ENCODE measurements at regions not wholly inside any gene's neighbourhood (a gene's known extent, or its start where the extent isn't known, plus 50 kb on each side); places are given as distances from the start of the nearest gene placed in this dataset.

GRCh38 chr17:72414032-72414396 is 293.2 kb downstream of the SOX9 start:
- no peak for DNase-seq

DNA sequence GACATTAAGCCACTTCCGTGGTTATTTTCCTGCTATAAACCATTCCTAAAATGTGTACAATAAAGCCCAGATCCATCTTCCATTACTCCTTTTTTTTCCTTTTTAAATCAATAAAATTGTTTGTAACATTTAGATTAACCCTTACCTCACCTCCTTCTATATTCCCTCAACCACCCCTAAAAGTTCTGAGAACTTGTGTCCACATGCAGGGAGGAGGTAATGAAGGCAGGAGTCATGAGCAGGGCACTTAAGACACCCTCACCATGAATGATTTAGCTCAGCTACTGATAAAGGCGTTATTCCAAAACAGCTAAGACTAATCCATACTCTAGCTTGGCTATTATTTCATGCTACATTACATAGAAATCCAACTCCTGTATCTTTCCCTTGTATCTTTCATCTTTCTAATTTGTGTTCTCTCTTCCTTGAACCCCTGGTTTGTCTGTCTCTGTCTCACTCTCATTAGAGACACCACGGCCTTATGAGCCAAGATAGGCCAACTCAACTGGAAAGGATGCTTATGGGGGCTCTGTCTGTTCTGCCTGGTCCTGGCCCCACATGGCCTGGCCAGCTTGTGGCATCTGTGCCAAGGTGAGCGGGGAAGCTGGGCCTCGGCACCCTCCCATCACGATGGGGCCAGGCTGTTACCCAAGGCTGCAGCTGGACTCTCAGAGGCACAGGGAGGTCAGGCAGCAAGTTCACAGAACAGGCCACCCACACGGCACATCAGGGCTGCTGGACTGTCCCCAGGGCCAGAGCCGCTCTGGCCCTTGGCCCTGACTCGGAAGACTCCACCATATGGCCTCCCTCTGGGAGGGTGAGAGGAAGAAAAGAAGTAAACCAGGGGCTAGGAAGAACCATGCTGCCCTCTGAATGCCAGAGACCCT is 294.4 kb downstream of the SOX9 start:
- DNase-seq: no peak

DNA sequence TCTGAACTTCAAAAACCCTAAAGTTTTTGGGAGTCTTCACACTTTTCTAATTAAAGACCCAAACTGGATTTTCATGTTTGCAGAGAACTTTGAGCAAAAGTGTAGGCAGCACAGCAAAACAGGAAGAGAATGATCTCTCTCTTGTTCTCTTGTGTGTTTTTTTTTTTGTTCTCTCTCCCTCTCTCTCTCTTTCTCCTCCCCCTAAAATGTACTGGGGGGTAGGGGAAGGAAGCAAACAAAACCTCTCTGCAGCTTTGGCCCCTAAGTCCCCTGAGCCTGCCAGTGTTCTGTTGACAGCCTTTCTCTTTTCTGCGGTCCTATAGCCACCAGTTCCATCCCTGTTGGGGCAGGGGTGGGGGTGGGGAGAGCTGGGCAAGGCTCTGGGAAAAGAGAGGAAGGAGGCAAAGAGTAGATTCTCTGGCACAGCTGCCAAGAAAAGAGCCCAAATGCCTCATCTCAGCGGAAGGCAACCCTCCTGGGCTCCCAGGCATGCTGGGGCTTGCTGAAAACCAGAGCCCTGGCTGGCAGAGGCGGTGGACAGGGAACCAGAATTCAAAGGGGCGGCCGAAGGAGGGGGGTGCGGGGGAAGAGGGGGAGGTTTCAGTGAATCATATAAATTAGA is 295.3 kb downstream of the SOX9 start:
- no peak for DNase-seq

DNA sequence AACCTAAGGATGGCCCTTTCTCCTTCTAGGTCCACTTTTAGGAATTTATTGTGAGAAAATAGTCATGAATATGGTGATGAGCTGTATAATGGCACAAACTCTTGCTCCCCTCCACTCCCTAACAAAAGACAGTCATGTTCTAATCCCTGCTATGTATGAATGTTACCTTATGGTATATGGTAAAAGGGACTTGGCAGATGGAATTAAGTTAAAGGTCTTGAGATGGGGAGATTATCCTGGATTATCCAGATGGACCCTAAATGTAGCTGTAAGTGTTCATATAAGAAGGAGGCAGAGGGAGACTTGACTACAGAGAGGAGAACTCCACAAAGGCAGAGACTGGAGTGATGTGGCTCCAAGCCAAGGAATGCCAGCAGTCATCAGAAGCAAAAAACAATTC is 296.1 kb downstream of the SOX9 start:
- DNase-seq: no peak

DNA sequence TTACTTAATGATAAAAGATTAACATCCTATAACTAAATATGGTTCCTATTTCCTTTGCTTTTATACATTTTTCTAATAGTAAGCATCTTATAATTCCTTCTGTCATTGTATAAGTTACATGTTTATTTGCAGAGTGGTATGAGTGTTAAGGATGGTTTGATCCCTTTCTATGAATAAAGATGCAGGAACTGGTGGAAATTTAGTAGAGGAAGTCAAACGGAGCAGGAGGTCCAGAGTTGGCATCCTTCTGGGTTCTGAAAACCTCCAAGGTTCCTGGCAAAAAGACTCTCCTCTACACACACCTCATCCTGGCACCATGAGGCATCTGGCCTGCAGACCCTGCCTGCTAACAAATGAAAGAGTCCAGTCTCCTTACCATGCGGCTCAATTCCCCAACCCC is 296.8 kb downstream of the SOX9 start:
- DNase-seq: no peak

DNA sequence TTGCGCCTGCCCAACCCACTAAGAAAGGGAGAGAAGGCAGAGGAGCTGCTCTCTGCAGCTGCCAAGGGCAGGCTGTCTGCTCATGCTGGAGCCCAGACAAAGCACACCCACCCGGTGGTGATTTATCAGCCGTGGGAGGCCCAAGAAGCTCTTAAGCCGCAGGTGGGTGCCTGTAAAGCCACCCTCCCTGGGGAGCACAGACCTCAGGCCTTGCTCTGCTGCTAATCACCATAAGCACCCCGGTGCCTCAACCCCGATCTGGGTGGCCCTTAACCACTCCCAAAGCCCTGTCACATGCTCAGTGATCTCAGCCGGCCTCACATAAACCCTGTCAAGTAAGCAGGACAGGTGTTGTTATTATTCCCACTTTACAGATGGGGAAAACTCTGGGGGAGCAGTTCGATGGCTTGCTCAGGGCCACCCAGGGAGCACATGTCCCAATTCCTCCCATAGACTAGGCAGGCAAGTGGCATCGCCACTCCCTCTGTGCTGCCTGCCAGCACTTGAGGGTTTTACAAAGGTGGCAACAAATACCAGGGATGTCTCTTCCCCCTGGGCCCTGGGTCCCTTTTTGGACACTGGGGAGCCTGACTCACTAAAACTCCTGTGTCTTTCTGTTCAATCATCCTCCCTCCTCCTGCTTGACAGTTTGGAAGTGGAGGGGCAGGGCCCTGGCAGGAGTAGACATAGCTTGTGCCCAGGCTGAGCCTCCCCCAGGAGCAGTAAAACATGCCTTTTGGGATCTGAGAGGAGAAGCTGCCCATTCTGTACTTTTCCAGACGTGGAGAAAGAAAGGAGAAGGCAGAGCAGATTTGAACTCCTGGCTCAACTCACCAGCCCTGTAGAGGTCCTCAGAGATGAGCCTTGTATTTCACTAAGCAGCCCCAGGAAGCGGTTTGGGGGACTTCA is 299.3 kb downstream of the SOX9 start:
- no peak for DNase-seq

DNA sequence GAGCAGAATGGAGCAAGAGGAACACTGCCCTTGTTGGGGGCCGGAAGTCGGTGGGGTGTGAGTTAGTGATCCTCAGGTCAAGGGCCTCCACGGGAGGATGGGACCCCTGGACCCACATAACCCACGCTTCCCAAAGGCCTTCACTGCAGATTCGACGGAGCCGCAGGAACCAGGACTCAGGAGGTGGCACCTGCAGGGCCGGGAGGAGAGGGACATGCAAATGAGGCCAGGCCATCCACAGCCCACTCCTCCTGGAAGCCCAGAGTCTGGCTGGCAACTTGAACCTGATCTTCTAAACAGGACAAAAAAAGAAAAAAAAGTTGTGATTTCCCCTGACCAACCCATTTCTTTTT is 299.9 kb downstream of the SOX9 start:
- DNase-seq: no peak

DNA sequence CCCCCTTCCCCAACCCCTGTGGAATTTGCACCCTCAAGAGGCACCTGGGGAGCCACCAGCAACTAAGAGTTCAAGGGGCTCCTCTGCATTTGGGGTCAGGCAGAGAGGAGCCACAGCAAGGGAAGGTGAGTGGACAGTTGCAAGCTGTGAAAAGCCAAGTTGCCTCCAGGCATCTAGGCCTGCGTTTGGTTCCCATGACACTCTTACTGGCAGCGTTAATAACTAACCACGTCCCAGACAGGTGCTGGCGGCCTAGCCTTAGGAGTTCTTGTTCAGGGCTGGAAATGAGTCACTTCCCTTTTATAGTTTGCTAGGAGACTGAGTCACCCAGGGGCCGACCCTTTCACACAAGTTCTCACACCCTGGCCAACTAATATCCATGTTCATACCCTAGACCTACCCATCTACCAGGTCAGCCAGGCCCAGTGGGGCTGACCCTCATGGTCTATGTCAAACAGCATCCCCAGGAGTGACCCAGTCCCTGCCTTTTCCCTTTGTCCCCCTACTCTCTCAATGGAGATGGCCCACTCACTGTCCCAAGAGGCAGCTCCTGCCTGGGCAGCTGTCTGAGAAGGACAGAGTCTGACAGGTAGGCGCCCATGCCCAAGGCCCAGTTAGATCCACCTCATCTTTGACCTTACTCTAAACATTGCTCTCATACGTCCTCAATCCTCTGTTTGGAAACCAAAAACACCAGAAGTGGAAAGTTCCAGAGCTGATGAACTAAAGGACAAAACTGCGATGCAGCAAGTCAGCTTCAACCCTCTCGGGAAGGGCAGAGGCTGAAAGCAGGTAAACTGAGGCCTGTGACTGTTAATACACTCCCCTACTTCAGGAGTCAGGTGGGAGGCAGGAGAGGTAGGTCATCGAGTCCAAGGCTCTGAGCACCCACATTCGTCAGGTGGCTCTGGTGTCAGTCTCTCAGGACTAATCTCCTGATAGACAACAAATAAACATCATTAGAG is 300.6 kb downstream of the SOX9 start:
- DNase-seq: no peak

DNA sequence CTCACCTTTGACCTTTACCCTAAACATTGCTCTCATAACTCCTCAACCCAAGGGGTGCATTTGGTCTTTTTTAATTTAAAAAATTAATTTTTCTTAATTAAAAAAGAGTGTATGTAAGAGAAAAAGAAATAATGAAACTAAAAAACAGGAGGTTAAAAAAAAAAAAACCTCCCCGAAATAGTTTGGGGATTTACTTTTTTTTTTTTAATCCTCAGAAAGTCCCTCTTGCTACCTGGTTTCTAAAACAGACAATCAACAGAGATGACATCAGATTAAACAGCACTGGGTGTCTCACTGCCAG is 301.3 kb downstream of the SOX9 start:
- DNase-seq: no peak

DNA sequence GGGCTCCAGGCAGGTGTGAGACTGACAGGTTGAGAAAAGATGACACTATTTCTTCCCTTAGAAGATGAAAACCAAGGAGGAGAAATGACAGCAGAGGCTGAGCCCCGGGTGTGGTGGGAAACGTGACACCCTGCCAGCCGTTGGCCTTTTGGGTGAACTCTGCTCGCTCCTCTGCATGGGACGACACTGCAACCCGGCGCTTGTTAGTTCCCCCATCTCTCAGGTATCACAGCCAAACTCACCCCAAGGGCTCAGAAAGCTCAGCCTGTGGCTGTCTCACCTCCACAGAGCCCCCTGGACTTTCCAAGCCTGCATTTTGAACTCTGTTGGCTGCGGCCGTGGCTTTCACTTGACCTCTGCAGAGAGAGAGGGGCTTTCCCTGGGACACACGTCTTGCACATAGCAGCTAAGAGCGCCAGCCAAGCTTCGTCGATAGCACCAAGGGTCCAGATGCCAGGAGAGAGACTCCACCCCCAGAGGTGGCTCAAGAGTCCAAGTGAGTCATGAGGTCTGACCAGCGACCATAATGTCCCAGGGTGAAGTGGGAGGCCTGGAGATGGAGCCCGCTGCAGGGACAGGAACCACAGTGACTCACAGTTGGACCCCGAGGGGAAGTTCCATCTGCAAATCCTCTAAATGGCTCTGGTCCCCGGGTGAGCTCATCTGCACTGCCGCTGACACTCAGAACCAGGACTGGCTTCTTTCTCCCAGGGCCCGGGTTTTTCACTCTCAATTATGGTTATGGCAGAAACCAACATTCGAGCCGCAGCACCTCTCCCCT is 301.9 kb downstream of the SOX9 start:
- no peak for DNase-seq

DNA sequence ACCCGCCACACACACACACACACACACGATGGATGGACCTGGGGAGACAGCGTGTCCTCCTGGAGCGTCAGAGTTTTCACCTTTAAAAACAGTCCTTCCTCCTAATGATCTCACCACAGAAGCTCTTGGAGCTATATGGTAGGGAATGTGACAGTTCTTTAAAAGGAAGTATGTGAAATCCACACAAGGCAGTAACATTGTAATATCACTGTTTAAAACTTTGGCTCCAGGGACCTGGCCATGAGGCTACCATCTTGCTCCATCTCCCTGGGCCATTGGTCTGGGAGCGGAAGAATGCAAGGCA is 302.4 kb downstream of the SOX9 start:
- no peak for DNase-seq

DNA sequence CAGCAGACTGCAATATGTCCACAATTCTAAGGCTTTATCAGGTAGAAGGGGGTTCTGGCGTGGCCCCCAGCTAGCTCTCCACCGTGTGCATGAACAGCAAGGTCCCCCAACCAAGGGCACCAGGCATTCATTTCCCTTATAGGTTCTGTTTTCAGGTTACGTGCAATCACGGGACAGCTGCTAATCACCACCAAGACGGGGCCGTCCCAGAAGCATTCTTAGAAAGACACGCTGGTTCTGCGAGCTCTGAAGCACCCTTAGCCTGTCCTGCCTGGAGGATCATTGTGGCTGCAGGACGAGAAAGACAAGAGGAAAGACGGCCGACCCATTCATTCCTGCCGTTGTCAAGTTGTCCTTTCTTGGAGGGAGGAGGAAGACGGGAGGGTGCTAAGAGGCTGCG is 302.9 kb downstream of the SOX9 start:
- no peak for DNase-seq

GRCh38 chr17:72424505-72425117 is 303.8 kb downstream of the SOX9 start:
- no peak for DNase-seq

- no peak for DNase-seq
These were observed 304.4 kb downstream of the SOX9 start for GRCh38 chr17:72425133-72425793.

DNA sequence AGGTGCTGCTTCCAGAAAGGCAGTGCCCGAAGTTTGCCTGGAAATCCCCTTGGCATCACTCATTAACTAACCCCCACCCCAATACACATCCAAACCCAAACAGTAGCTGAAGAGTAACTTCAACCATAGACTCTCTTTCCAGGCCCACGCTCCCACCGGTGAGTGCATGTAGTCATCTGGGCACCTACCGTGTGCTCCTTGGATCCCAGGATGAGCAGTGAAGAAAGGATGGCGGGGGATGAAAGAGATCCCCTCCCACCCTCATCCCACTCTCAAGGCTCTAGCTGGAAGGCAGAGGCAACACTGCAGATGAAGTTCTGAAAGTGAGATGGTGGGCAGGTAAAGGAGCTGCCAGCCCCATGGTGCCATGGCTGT is 305.0 kb downstream of the SOX9 start:
- no peak for DNase-seq

- DNase-seq: no peak
These were observed 305.5 kb downstream of the SOX9 start for GRCh38 chr17:72426321-72426720.

GRCh38 chr17:72426948-72427760 is 306.3 kb downstream of the SOX9 start:
- no peak for DNase-seq

DNA sequence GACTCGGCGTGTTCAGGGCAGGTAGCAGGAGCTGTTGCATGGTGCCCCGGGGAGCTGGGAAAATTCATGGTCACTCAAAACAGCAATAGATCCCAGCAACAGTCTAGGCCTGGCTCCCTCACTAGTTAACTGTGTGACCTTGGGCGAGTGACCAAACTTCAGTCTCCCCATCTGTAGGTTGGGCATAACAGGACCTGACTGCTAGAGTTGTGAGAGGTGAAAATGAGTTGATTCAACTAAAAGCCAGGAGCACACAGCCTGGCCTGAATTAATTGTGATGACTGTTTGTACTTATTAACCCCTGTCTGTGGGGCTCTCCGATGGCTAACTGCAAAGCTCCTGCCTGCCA is 306.9 kb downstream of the SOX9 start:
- DNase-seq: no peak

GRCh38 chr17:72429066-72429638 is 308.3 kb downstream of the SOX9 start:
- DNase-seq: no peak

All from effector CD4-positive, alpha-beta T cell (primary cell).